H1 (cell line): ENCODE measurements at regions not wholly inside any gene's neighbourhood (a gene's known extent, or its start where the extent isn't known, plus 50 kb on each side); places are given as distances from the start of the nearest gene placed in this dataset.

Experiments
- CTCF ChIA-PET: fragments of 300-600 bp; sonication (Branson Sonifier 250); formaldehyde crosslinking; loops from one replicate; lab custom pipeline; 2021; ENCODE audit not compliant: partially characterized antibody; lab: Charles Lee
- POLR2A ChIA-PET: fragments of 300-600 bp; sonication (Branson Sonifier 250); formaldehyde crosslinking; loops from one replicate; lab custom pipeline; 2021; ENCODE audit warnings: inconsistent platforms; ENCODE audit not compliant: partially characterized antibody; lab: Charles Lee
- DNase-seq, 2 experiments: peaks; one replicate each; pipeline versions ENCODE4 v3.0.0 to v3.0.0-alpha.2; 2010 to 2022; ENCODE audit warnings: low spot score in 2 of 2, low read depth in 1 of 2, mixed read lengths in 1 of 2
- FAIRE-seq: peaks from 2 replicates; lab custom pipeline; 2011; peaks lifted over from hg19 to GRCh38; lab: Jason Lieb, UNC
- H2AFZ ChIP-seq: 2 replicates; pipeline ENCODE4 v1.8.1; 2012; ENCODE audit warnings: low read length, inconsistent platforms
- H2AK5ac ChIP-seq: 2 replicates; pipeline ENCODE4 v1.6.1; 2013; ENCODE audit warnings: low read depth, low read length
- H2BK120ac ChIP-seq: replicated peaks from 2 replicates; pipeline ENCODE3; 2013; ENCODE audit warnings: low read depth, low read length, inconsistent platforms
- H2BK12ac ChIP-seq: 2 replicates; pipeline ENCODE4 v1.6.1; 2013; ENCODE audit warnings: low read depth, low read length
- H2BK15ac ChIP-seq: 2 replicates; pipeline ENCODE4 v1.6.1; 2013; ENCODE audit warnings: low read length
- H2BK20ac ChIP-seq: 2 replicates; pipeline ENCODE4 v1.6.1; 2013; ENCODE audit warnings: low read length
- H2BK5ac ChIP-seq: 2 replicates; pipeline ENCODE4 v1.6.1; 2013; ENCODE audit warnings: low read depth, low read length
- H3K14ac ChIP-seq: 2 replicates; pipeline ENCODE4 v1.6.1; 2013; ENCODE audit warnings: inconsistent platforms; ENCODE audit not compliant: insufficient read length
- H3K18ac ChIP-seq: 2 replicates; pipeline ENCODE4 v1.6.1; 2013; ENCODE audit warnings: low read length; ENCODE audit errors: extremely low read depth
- H3K23ac ChIP-seq: 2 replicates; pipeline ENCODE4 v1.6.1; 2013; ENCODE audit warnings: inconsistent platforms; ENCODE audit not compliant: insufficient read length
- H3K23me2 ChIP-seq: 2 replicates; pipeline ENCODE4 v1.6.1; 2013; ENCODE audit warnings: low read depth, low read length
- H3K27ac ChIP-seq: 2 replicates; pipeline ENCODE4 v1.6.1; 2011; ENCODE audit warnings: low read depth, low read length, inconsistent platforms
- H3K27me3 ChIP-seq, 4 experiments: replicated peaks in 1 of 4; 1 replicate in 1 of 4; 2 replicates in 3 of 4; pipeline versions ENCODE4 v1.6.1 to v1.8.1; 2011 to 2013; ENCODE audit warnings: low read length in 3 of 4, mild to moderate bottlenecking in 3 of 4, inconsistent platforms in 2 of 4, mixed read lengths in 2 of 4, moderate library complexity in 1 of 4; ENCODE audit not compliant: control insufficient read depth in 3 of 4, insufficient read depth in 3 of 4; ENCODE audit errors: extremely low read depth in 1 of 4
- H3K36me3 ChIP-seq, 4 experiments: 2 replicates each; pipeline versions ENCODE4 v1.6.1 to v1.8.1; 2011 to 2013; ENCODE audit warnings: mild to moderate bottlenecking in 4 of 4, low read length in 3 of 4, moderate library complexity in 2 of 4, control low read depth in 1 of 4, inconsistent platforms in 1 of 4; ENCODE audit not compliant: insufficient read depth in 4 of 4, control insufficient read depth in 2 of 4
- H3K4ac ChIP-seq: replicated peaks from 2 replicates; pipeline ENCODE3; 2013; ENCODE audit warnings: low read length, low read depth, mixed read lengths, inconsistent platforms; ENCODE audit not compliant: insufficient read length
- H3K4me1 ChIP-seq, 4 experiments: replicated peaks in 1 of 4; 1 replicate in 1 of 4; 2 replicates in 3 of 4; pipeline versions ENCODE4 v1.6.1 to v1.8.1; 2011 to 2013; ENCODE audit warnings: low read length in 3 of 4, inconsistent platforms in 2 of 4, mixed read lengths in 1 of 4; ENCODE audit not compliant: insufficient read depth in 4 of 4, control insufficient read depth in 3 of 4
- H3K4me2 ChIP-seq, 2 experiments: 2 replicates each; pipeline versions ENCODE4 v1.6.1 to v1.8.1; 2011 to 2013; ENCODE audit warnings: low read depth in 2 of 2, low read length in 2 of 2, control low read depth in 1 of 2, inconsistent platforms in 1 of 2, mild to moderate bottlenecking in 1 of 2; ENCODE audit not compliant: insufficient read depth in 1 of 2
- H3K4me3 ChIP-seq, 4 experiments: fragments of 200-600, 300-600 bp in 1 of 4; sonication (generic), shearing (Covaris generic), sonication (Bioruptor Twin) in 1 of 4; 2 replicates each; pipeline versions ENCODE4 v1.5.1 to v1.8.1; 2011 to 2016; ENCODE audit warnings: low read length in 4 of 4, low read depth in 3 of 4, control low read depth in 2 of 4, inconsistent platforms in 2 of 4, mild to moderate bottlenecking in 2 of 4, mixed read lengths in 1 of 4, moderate library complexity in 1 of 4; ENCODE audit not compliant: insufficient read depth in 2 of 4; ENCODE audit errors: extremely low read depth in 1 of 4
- H3K56ac ChIP-seq: replicated peaks from 2 replicates; pipeline ENCODE3; 2013; ENCODE audit warnings: low read depth, mild to moderate bottlenecking, mixed read lengths, low read length, inconsistent platforms; ENCODE audit not compliant: insufficient read length
- H3K79me1 ChIP-seq: 2 replicates; pipeline ENCODE4 v1.6.1; 2013; ENCODE audit warnings: low read depth, low read length, control low read depth
- H3K79me2 ChIP-seq, 2 experiments: 2 replicates each; pipeline versions ENCODE4 v1.6.1 to v1.8.1; 2012 to 2013; ENCODE audit warnings: low read length in 2 of 2, mild to moderate bottlenecking in 2 of 2, inconsistent platforms in 1 of 2; ENCODE audit not compliant: insufficient read depth in 2 of 2, control insufficient read depth in 1 of 2
- H3K9ac ChIP-seq, 4 experiments: replicated peaks in 1 of 4; 1 replicate in 1 of 4; 2 replicates in 3 of 4; pipeline versions ENCODE4 v1.6.1 to v1.8.1; 2011 to 2013; ENCODE audit warnings: low read depth in 3 of 4, low read length in 3 of 4, control low read depth in 2 of 4, mild to moderate bottlenecking in 2 of 4, moderate library complexity in 2 of 4, inconsistent platforms in 1 of 4; ENCODE audit errors: extremely low read depth in 1 of 4
- H3K9me3 ChIP-seq, 2 experiments: 2 replicates each; pipeline versions ENCODE4 v1.6.1 to v1.8.1; 2012 to 2013; ENCODE audit warnings: mild to moderate bottlenecking in 2 of 2, moderate library complexity in 2 of 2, control low read depth in 1 of 2, inconsistent platforms in 1 of 2, low read depth in 1 of 2, low read length in 1 of 2, mixed read lengths in 1 of 2; ENCODE audit not compliant: insufficient read depth in 2 of 2
- H4K20me1 ChIP-seq, 2 experiments: replicated peaks in 1 of 2; 2 replicates each; pipeline versions ENCODE3 to v1.8.1; 2011 to 2013; ENCODE audit warnings: inconsistent platforms in 2 of 2, low read length in 2 of 2, mild to moderate bottlenecking in 1 of 2; ENCODE audit not compliant: insufficient read depth in 2 of 2, control insufficient read depth in 1 of 2
- H4K5ac ChIP-seq: 2 replicates; pipeline ENCODE4 v1.6.1; 2013; ENCODE audit warnings: low read length, low read depth, mixed read lengths, inconsistent platforms; ENCODE audit not compliant: insufficient read length
- H4K8ac ChIP-seq: 2 replicates; pipeline ENCODE4 v1.8.0; 2013; ENCODE audit warnings: mild to moderate bottlenecking, moderate library complexity, low read length, inconsistent platforms; ENCODE audit not compliant: insufficient read depth; ENCODE audit errors: extremely low read depth
- H4K91ac ChIP-seq: replicated peaks from 2 replicates; pipeline ENCODE3; 2013; ENCODE audit warnings: low read length, mixed read lengths, inconsistent platforms; ENCODE audit not compliant: insufficient read length
- BACH1 ChIP-seq: IDR thresholded peaks from 2 replicates; pipeline ENCODE4 v1.6.1; 2012; ENCODE audit warnings: low read length, improper control_type of control experiment
- CEBPB ChIP-seq: IDR thresholded peaks from 2 replicates; pipeline ENCODE4 v1.6.1; 2012; ENCODE audit warnings: low read depth, low read length
- EP300 ChIP-seq, 2 experiments: IDR thresholded peaks; 1 replicate in 1 of 2; 2 replicates in 1 of 2; pipeline ENCODE4 v1.6.1; 2011 to 2012; ENCODE audit warnings: low read depth in 2 of 2, low read length in 2 of 2, mild to moderate bottlenecking in 2 of 2, borderline replicate concordance in 1 of 2, inconsistent platforms in 1 of 2, moderate library complexity in 1 of 2
- JUND ChIP-seq: IDR thresholded peaks from 2 replicates; pipeline ENCODE4 v1.6.1; 2011; ENCODE audit warnings: mild to moderate bottlenecking, improper control_type of control experiment, low read length
- KDM5A ChIP-seq: fragments of 200-600 bp; IDR thresholded peaks from 2 replicates; pipeline ENCODE4 v1.7.1; 2012; ENCODE audit warnings: mild to moderate bottlenecking, low read length, inconsistent platforms, mixed read lengths
- MAX ChIP-seq: IDR thresholded peaks from 2 replicates; pipeline ENCODE4 v1.6.1; 2012; ENCODE audit warnings: inconsistent platforms
- NRF1 ChIP-seq: IDR thresholded peaks from 2 replicates; pipeline ENCODE4 v1.6.1; 2011; ENCODE audit warnings: mild to moderate bottlenecking, low read depth, low read length, improper control_type of control experiment
- PHF8 ChIP-seq: fragments of 200-600 bp; sonication (generic); conservative IDR thresholded peaks from 2 replicates; pipeline ENCODE4 v1.7.1; 2012; ENCODE audit warnings: low read depth, mild to moderate bottlenecking, inconsistent platforms, low read length, moderate library complexity
- SIX5 ChIP-seq: IDR thresholded peaks from 2 replicates; pipeline ENCODE4 v1.6.1; 2011; ENCODE audit warnings: mild to moderate bottlenecking, low read depth, low read length
- SRF ChIP-seq: IDR thresholded peaks from 2 replicates; pipeline ENCODE4 v1.6.1; 2011; ENCODE audit warnings: mild to moderate bottlenecking, low read depth, low read length, moderate library complexity
- SUZ12 ChIP-seq: fragments of 200-600 bp; sonication (generic); IDR thresholded peaks from 2 replicates; pipeline ENCODE4 v1.6.1; 2012; ENCODE audit warnings: mild to moderate bottlenecking, inconsistent platforms, low read length, moderate library complexity, mixed read lengths
- WGBS, 2 experiments: shearing (Covaris generic) in 1 of 2; methylation state at CpG; one replicate each; pipeline versions ENCODE4 v1.1.6 to v1.1.7; 2013 to 2015; ENCODE audit warnings: low lambda C conversion rate in 2 of 2, mixed read lengths in 2 of 2, inconsistent platforms in 1 of 2, low coverage in 1 of 2, missing lambda C conversion rate in 1 of 2; ENCODE audit not compliant: insufficient replicate concordance in 2 of 2, insufficient coverage in 1 of 2, insufficient read length in 1 of 2; ENCODE audit errors: extremely low coverage in 1 of 2, missing lambda C conversion rate in 1 of 2; 5-methylcytosine and 5-hydroxymethylcytosine counted together

DNA sequence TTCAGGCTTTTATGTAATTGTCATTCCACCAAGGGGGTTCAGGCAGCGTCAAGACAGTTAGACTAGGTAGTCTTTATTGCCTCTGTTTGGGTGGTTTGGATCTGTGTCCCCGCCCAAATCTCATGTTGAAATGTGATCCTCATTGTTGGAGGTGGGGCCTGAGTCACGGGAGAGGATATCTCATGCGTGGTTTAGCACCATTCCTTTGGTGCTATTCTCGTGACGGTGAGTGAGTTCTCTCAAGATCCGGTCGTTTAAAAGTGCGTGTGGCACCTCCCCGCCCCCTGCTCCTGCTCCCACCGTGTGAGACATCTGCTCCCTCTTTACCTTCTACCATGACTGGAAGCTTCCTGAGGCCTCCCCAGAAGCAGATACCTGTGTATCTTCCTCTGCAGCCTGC, 51.3 kb upstream of the FOXC1 start:
- H4K5ac ChIP-seq = no peak overlapping the region
- no peak overlapping the region for H4K8ac ChIP-seq
- H2AFZ ChIP-seq = no peak overlapping the region
- H4K20me1 ChIP-seq = no peaks in the 10 kb centered on the region
- H3K14ac ChIP-seq = no peak overlapping the region
- H2BK120ac ChIP-seq = no peak overlapping the region
- H3K36me3 ChIP-seq = no peaks in the 10 kb centered on the region
- WGBS, 2 experiments = 92% methylated on average over 11 of the region's 11 CpGs; no CpG with 5 or more reads in 1 of the 2 experiments
- H3K27ac ChIP-seq = no peak overlapping the region
- H3K79me2 ChIP-seq = no peaks in the 10 kb centered on the region
- POLR2A ChIA-PET = no interaction called here
- no peaks in the 10 kb centered on the region; a peak in 1 of 7 replicates for H3K27me3 ChIP-seq
- H3K23ac ChIP-seq = no peak overlapping the region
- TF ChIP-seq PHF8 (no peak), SRF (no peak), MAX (no peak), NRF1 (no peak), JUND (no peak), CEBPB (no peak), SUZ12 (no peak), KDM5A (no peak), EP300 (IDR thresholded peaks at IDR 0.05; ENCODE audit: borderline replicate concordance in 1 of 2, low read depth in 2 of 2, low read length in 2 of 2) (no peak), SIX5 (no peak), BACH1 (no peak)
- H3K56ac ChIP-seq = no peak overlapping the region
- no peak overlapping the region for H3K9ac ChIP-seq
- no peak overlapping the region for H2BK12ac ChIP-seq
- H3K4me3 ChIP-seq = no peak overlapping the region
- H3K4me2 ChIP-seq = no peak overlapping the region
- peaks cover 2 to 5% of the 10 kb centered on the region in 2 experiments; a peak in 1 of 4 replicates for H3K9me3 ChIP-seq
- H2BK20ac ChIP-seq = no peak overlapping the region
- H2BK5ac ChIP-seq = no peak overlapping the region
- no peak overlapping the region for H4K91ac ChIP-seq
- peaks cover 0 to 4% (median 2%) of the 10 kb centered on the region in 4 experiments; a peak in 1 of 7 replicates for H3K4me1 ChIP-seq
- CTCF ChIA-PET = interaction anchor here (0.9 to 2.3 kb wide), 3 partner anchors 20 to 61 kb away, joined by 3 to 6 read pairs (median 3); no protein-coding TSS in a partner anchor
- no peak overlapping the region for H2BK15ac ChIP-seq
- H2AK5ac ChIP-seq = no peak overlapping the region
- H3K4ac ChIP-seq = no peak overlapping the region
- peak in 1 of 2 experiments; percentile 7 for DNase-seq
- no peak for FAIRE-seq
- H3K18ac ChIP-seq = no peak overlapping the region
- H3K79me1 ChIP-seq = no peaks in the 10 kb centered on the region
- no peaks in the 10 kb centered on the region for H3K23me2 ChIP-seq
